OCI-LY1 (cell line): ENCODE measurements at regions not wholly inside any gene's neighbourhood (a gene's known extent, or its start where the extent isn't known, plus 50 kb on each side); places are given as distances from the start of the nearest gene placed in this dataset.

Source experiments
- H2AFZ ChIP-seq: fragments of 200-600 bp; sonication (generic), shearing (Covaris generic); 2 replicates; pipeline ENCODE4 v1.6.0; 2014; ENCODE audit warnings: antibody characterized with exemption, mild to moderate bottlenecking, low read length
- H3F3A ChIP-seq: fragments of 200-600 bp; sonication (generic), shearing (Covaris generic); 2 replicates; pipeline ENCODE4 v1.6.0; 2014; ENCODE audit warnings: mild to moderate bottlenecking, antibody characterized with exemption, low read length, moderate library complexity; ENCODE audit not compliant: insufficient read depth
- H3K27ac ChIP-seq: fragments of 200-600 bp; sonication (generic); 2 replicates; pipeline ENCODE4 v1.5.1; 2014; ENCODE audit warnings: low read length, mixed run types, mild to moderate bottlenecking, low read depth; ENCODE audit not compliant: poor library complexity, severe bottlenecking
- H3K27me3 ChIP-seq: fragments of 200-600 bp; sonication (generic); 2 replicates; pipeline ENCODE4 v1.6.0; 2014; ENCODE audit warnings: antibody characterized with exemption, mild to moderate bottlenecking, low read length, moderate library complexity; ENCODE audit not compliant: insufficient read depth
- H3K36me3 ChIP-seq: fragments of 200-600 bp; sonication (generic); 2 replicates; pipeline ENCODE4 v1.6.1; 2014; ENCODE audit warnings: mild to moderate bottlenecking, antibody characterized with exemption, low read length, moderate library complexity, mixed read lengths; ENCODE audit not compliant: insufficient read depth
- H3K4me1 ChIP-seq: fragments of 200-600 bp; sonication (generic); 2 replicates; pipeline ENCODE4 v1.5.1; 2014; ENCODE audit warnings: mild to moderate bottlenecking, low read length, moderate library complexity; ENCODE audit not compliant: insufficient read depth, severe bottlenecking
- H3K4me2 ChIP-seq: fragments of 200-600 bp; sonication (generic), shearing (Covaris generic); 2 replicates; pipeline ENCODE4 v1.6.1; 2014; ENCODE audit warnings: low read length
- H3K4me3 ChIP-seq: fragments of 200-600 bp; sonication (generic); 2 replicates; pipeline ENCODE4 v1.5.1; 2014; ENCODE audit warnings: low read length, low read depth, mild to moderate bottlenecking, mixed read lengths; ENCODE audit not compliant: poor library complexity, severe bottlenecking
- H3K79me2 ChIP-seq: fragments of 200-600 bp; shearing (Covaris generic); 2 replicates; pipeline ENCODE4 v1.6.1; 2016; ENCODE audit warnings: mixed run types, low read length, mixed read lengths; ENCODE audit not compliant: insufficient read depth
- H3K9ac ChIP-seq: fragments of 200-600 bp; sonication (generic), shearing (Covaris generic); 2 replicates; pipeline ENCODE4 v1.6.1; 2014; ENCODE audit warnings: mild to moderate bottlenecking, low read length, mixed read lengths
- H3K9me2 ChIP-seq: fragments of 200-600 bp; sonication (generic), shearing (Covaris generic); 2 replicates; pipeline ENCODE4 v1.6.1; 2014; ENCODE audit warnings: low read depth, mild to moderate bottlenecking, low read length, mixed read lengths
- H3K9me3 ChIP-seq: fragments of 200-600 bp; shearing (Covaris generic); 2 replicates; pipeline ENCODE4 v1.6.1; 2014; ENCODE audit warnings: low read length, mixed read lengths
- H4K20me1 ChIP-seq: fragments of 200-600 bp; sonication (generic), shearing (Covaris generic); 2 replicates; pipeline ENCODE4 v1.6.0; 2016; ENCODE audit warnings: mild to moderate bottlenecking, low read length; ENCODE audit not compliant: insufficient read depth
- CTCF ChIP-seq: fragments of 200-600 bp; sonication (generic), shearing (Covaris generic); IDR thresholded peaks from 2 replicates; pipeline ENCODE4 v1.5.1; 2017; ENCODE audit warnings: mild to moderate bottlenecking, antibody characterized with exemption, low read length, moderate library complexity, mixed read lengths
- EZH2 ChIP-seq: fragments of 200-600 bp; sonication (generic), shearing (Covaris generic); IDR thresholded peaks from 2 replicates; pipeline ENCODE4 v1.8.0; 2017; ENCODE audit warnings: borderline replicate concordance, mixed run types, mild to moderate bottlenecking, antibody characterized with exemption, low read length, moderate library complexity, mixed read lengths

GRCh38 chr15:56537881-56538280 is 72.9 kb upstream of the MNS1 start:
- H3K27ac ChIP-seq = peak overlapping the region; percentile 100
- H3K4me2 ChIP-seq = peak overlapping the region; percentile 35
- no peaks in the 10 kb centered on the region for H3K9me2 ChIP-seq
- no peak for TF ChIP-seq CTCF
- no peak for TF ChIP-seq EZH2
- H3K4me3 ChIP-seq = no peak overlapping the region
- H3K9ac ChIP-seq = peak overlapping the region; percentile 73
- 0 out of 2 replicates have a peak, but pooled peaks cover 2% of the 10 kb centered on the region for H3K9me3 ChIP-seq
- H2AFZ ChIP-seq = no peak overlapping the region
- peaks cover 16% of the 10 kb centered on the region; the same call in 1 of the 2 replicates for H3F3A ChIP-seq
- H3K79me2 ChIP-seq = no peaks in the 10 kb centered on the region
- H3K36me3 ChIP-seq = peaks cover 6% of the 10 kb centered on the region; the same call in 1 of the 2 replicates
- no peaks in the 10 kb centered on the region for H4K20me1 ChIP-seq
- peaks cover 73% of the 10 kb centered on the region for H3K4me1 ChIP-seq
- H3K27me3 ChIP-seq = no peaks in the 10 kb centered on the region

GRCh38 chr15:56534728-56535127 is 69.8 kb upstream of the MNS1 start:
- Histone ChIP-seq H3K79me2 (no peaks in the 10 kb centered on the region), H3K9me3 (no peaks in the 10 kb centered on the region), H3K4me1 (peaks cover 100% of the 10 kb centered on the region), H3K9ac (peak overlapping the region; percentile 82), H3F3A (peaks cover 23% of the 10 kb centered on the region), H3K9me2 (no peaks in the 10 kb centered on the region), H3K4me2 (peak overlapping the region; percentile 71; the same call in 1 of the 2 replicates), H3K27ac (peak overlapping the region; percentile 100), H3K4me3 (no peak overlapping the region), H3K27me3 (no peaks in the 10 kb centered on the region), H2AFZ (no peak overlapping the region), H4K20me1 (no peaks in the 10 kb centered on the region), H3K36me3 (peaks cover 6% of the 10 kb centered on the region; the same call in 1 of the 2 replicates)
- TF ChIP-seq CTCF (no peak), EZH2 (no peak)

GRCh38 chr15:56533731-56534403 is 68.9 kb upstream of the MNS1 start:
- Histone ChIP-seq H3K79me2 (no peaks in the 10 kb centered on the region), H3K27me3 (no peaks in the 10 kb centered on the region), H3F3A (peaks cover 23% of the 10 kb centered on the region), H3K27ac (peak overlapping the region; percentile 100), H3K9ac (peak overlapping the region; percentile 82), H3K36me3 (peaks cover 6% of the 10 kb centered on the region; the same call in 1 of the 2 replicates), H3K9me3 (no peaks in the 10 kb centered on the region), H4K20me1 (no peaks in the 10 kb centered on the region), H3K4me2 (peak overlapping the region; percentile 71), H3K4me3 (peak overlapping the region; percentile 15), H3K9me2 (no peaks in the 10 kb centered on the region), H2AFZ (no peak overlapping the region), H3K4me1 (peaks cover 91% of the 10 kb centered on the region)
- TF ChIP-seq CTCF (no peak), EZH2 (no peak)
